HL-60 (cell line): ENCODE measurements at regions not wholly inside any gene's neighbourhood (a gene's known extent, or its start where the extent isn't known, plus 50 kb on each side); places are given as distances from the start of the nearest gene placed in this dataset.
"Not testable (repeated sequence)": the region's sequence is repeated elsewhere in the genome, so short reads cannot be mapped to it uniquely, and the experiment has no call there.

Experiments
- DNase-seq, 2 experiments: peaks; one replicate each; pipeline ENCODE4 v3.0.0-alpha.2; 2010 to 2020; ENCODE audit warnings: low read depth in 1 of 2, low spot score in 1 of 2
- H3K27ac ChIP-seq: fragments of 250-450 bp; sonication (Bioruptor Pico); replicated peaks from 2 replicates; pipeline ENCODE4 v1.5.1; 2020; ENCODE audit warnings: mild to moderate bottlenecking, moderate library complexity
- H3K27me3 ChIP-seq: fragments of 250-450 bp; sonication (Bioruptor Pico); 2 replicates; pipeline ENCODE4 v1.5.1; 2021; ENCODE audit warnings: mild to moderate bottlenecking, moderate library complexity; ENCODE audit not compliant: insufficient read depth, poor library complexity, severe bottlenecking
- H3K4me3 ChIP-seq: replicated peaks from 2 replicates; pipeline ENCODE4 v1.5.1; 2011; ENCODE audit warnings: mild to moderate bottlenecking, control low read depth, low read length; ENCODE audit not compliant: insufficient read depth
- CTCF ChIP-seq: IDR thresholded peaks from one replicate; pipeline ENCODE4 v1.5.1; 2011; ENCODE audit warnings: low read length, control low read depth, inconsistent platforms; ENCODE audit not compliant: insufficient read depth
- GABPA ChIP-seq: IDR thresholded peaks from 2 replicates; pipeline ENCODE4 v1.6.1; 2012; ENCODE audit warnings: low read depth
- POLR2AphosphoS5 ChIP-seq: IDR thresholded peaks from 2 replicates; pipeline ENCODE4 v1.6.1; 2012; ENCODE audit warnings: low read depth
- REST ChIP-seq: IDR thresholded peaks from 2 replicates; pipeline ENCODE4 v1.6.1; 2012; ENCODE audit warnings: low read depth; ENCODE audit not compliant: insufficient replicate concordance
- SPI1 ChIP-seq: IDR thresholded peaks from 2 replicates; pipeline ENCODE4 v1.6.1; 2012; ENCODE audit warnings: low read depth, mild to moderate bottlenecking, borderline replicate concordance

- Histone ChIP-seq H3K27ac (no peak overlapping the region), H3K27me3 (no peaks in the 10 kb centered on the region), H3K4me3 (no peak overlapping the region)
- TF ChIP-seq POLR2AphosphoS5 (no peak), CTCF (no peak), SPI1 (no peak), REST (no peak), GABPA (no peak)
- no peak for DNase-seq
Observed at GRCh38 chr4:167867191-167867590, 225.1 kb upstream of the ANXA10 start.

GRCh38 chr4:167868163-167868562 lies 224.2 kb upstream of the ANXA10 start:
- H3K4me3 ChIP-seq = no peak overlapping the region
- H3K27ac ChIP-seq = no peak overlapping the region
- TF ChIP-seq POLR2AphosphoS5 (no peak), REST (no peak), GABPA (no peak), SPI1 (no peak)
- no peak for DNase-seq
- no peaks in the 10 kb centered on the region for H3K27me3 ChIP-seq

- TF ChIP-seq REST (no peak), SPI1 (no peak), GABPA (no peak), CTCF (no peak), POLR2AphosphoS5 (no peak)
- DNase-seq = no peak
- H3K27me3 ChIP-seq = no peaks in the 10 kb centered on the region
- H3K4me3 ChIP-seq = no peak overlapping the region
- H3K27ac ChIP-seq = no peak overlapping the region
Observed at GRCh38 chr4:167873496-167873895, 218.8 kb upstream of the ANXA10 start.

- not testable (repeated sequence) for H3K27ac ChIP-seq
Observed at GRCh38 chr4:167876091-167876490, 216.2 kb upstream of the ANXA10 start.

GRCh38 chr4:167877826-167878225 lies 214.5 kb upstream of the ANXA10 start:
- not testable (repeated sequence) for H3K4me3 ChIP-seq, H3K27ac ChIP-seq, H3K27me3 ChIP-seq, DNase-seq

More at GRCh38 chr4:167876091-167876490, 216.2 kb upstream of the ANXA10 start:
- not testable (repeated sequence) for H3K27me3 ChIP-seq, DNase-seq, H3K4me3 ChIP-seq
